GM21381 (cell line): ENCODE measurements at regions not wholly inside any gene's neighbourhood (a gene's known extent, or its start where the extent isn't known, plus 50 kb on each side); places are given as distances from the start of the nearest gene placed in this dataset.
"Not testable (repeated sequence)": the region's sequence is repeated elsewhere in the genome, so short reads cannot be mapped to it uniquely, and the experiment has no call there.

Experiments used
- ATAC-seq: cut with Tn5 transposase; IDR thresholded peaks from one replicate; pipeline ENCODE4 v1.9.1; 2021; ENCODE audit warnings: mild to moderate bottlenecking, moderate library complexity; ENCODE audit not compliant: unreplicated experiment

DNA sequence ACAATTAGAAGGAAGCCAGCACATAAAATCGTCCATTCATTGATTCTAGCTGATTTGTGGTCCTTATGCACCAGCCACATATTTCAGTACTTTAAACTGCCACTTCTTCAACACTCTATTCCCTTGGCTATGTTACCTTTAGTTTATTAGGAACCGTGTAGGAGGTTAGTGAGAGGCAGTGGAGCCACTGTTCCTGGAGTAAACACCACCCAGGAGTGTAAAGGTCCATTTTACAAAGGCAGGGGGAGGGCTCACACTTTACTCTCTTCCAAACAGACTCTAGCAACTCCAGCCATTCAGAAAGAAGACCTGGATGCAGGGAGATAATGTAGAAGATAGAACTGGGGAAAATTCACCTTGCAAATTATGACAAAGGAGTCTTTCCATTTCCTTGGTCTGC, 170.2 kb upstream of the RPS23 start:
- no peak for ATAC-seq

DNA sequence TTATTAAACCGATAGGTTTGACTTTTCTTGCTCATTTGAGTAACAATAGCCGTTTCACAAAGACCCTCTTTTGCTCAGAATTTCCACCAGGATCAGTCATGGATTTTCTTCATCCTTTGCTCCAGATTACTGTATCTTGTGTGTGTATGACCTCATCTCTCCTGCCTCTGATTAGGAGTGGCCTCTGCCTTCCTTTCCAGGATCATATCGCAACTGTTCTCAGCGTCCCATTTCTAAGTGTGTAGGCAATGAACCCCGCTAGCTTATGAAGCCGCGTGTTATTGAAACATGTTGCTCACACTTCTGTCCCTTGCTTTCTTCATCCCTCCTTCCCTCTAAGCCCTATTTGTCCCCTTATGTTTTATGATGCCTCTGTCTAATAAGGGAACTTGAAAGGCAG, 169.8 kb upstream of the RPS23 start:
- ATAC-seq, result no peak

DNA sequence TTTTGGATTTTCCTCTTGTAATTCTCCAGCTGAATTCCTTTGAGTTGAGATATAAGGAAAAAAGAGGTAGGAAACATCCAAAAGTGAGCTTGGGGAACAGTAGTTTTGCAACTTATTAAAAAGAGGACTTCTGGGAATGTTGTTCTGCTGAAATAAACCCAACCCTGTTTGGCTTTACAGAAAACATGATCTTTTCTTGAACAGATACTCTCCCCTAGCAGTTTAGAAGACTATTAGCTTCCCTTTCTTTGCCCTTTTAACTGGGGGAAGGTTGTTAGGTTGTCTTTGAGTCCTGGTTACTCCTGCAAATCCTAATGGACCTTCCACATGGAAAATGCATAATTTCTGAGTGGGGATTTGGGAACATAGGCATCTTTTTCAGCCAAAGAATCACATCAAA, 168.7 kb upstream of the RPS23 start:
- no peak for ATAC-seq

DNA sequence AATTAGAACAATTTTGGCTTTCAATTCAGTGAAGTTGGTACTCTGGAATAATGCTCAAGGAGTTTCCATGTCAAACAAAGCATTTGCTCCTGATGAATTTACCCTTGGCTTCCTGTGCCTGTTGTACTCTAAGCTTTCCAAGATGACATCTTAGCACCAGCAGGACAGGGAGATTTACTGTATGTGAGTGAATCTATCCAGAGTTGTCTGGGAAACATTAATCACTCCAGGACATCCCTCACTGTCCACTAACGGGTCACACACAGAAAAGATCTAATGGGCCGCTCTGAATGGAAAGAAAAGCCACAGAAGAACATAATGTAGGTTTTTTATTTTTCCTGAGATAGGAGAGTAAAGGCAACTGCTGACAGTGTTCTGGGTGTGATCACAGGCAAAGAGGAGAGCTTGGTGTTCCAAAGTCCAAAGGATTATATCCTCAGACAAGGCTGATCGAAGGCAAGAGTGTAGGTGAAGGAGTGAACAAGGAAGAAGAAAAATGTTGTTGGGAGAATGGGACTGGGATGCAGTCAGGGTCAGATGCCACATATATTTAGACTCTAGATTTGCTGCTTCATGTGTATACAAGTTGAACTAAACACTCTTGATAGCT, 167.7 kb upstream of the RPS23 start:
- ATAC-seq, result no peak

DNA sequence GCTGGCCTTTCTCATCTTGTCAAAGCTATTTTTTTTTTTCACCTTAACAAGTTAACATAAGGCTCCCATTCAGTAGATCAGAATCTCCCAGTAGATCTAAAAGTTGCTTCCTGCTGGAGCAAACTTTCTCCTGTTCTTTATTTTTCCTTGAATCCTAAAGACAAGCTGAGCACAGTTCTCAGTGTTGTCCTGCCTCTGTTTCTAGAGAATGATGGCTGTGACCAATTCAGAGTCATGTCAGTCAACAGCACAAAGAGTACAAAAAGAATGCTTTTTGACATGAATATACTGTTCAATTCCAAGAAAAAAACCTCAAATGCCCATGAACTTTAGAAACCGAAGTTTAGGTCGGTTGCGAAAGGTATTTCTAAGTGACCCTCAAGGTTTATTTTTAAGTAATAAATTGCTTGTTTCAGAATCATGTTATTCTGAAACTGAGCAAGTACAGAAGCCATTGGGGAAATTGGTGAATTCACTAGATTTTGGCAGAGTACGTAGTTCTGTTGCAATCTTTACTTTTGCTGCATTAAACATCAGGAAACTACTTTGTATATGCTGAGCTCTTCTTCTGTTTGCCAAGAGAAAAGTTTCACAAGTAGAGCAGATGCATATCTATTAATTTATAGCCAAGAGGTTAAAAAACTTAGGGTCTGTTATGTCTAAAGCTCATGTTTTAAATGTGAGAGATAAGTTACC, 161.7 kb upstream of the RPS23 start:
- ATAC-seq, result no peak

DNA sequence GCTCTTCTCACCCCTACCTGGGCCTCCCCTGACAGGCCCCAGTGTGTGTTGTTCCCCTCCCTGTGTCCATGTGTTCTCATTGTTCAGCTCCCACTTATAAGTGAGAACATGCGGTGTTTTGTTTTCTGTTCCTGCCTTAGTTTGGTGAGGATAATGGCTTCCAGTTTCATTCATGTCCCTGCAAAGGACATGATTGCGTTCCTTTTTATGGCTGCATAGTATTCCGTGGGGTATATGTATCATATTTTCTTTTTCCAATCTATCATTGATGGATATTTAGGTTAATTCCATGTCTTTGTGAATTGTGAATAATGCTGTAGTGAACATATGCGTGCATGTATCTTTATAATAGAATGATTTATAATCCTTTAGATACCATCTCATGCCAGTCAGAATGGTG, 159.4 kb upstream of the RPS23 start:
- not testable (repeated sequence) for ATAC-seq

DNA sequence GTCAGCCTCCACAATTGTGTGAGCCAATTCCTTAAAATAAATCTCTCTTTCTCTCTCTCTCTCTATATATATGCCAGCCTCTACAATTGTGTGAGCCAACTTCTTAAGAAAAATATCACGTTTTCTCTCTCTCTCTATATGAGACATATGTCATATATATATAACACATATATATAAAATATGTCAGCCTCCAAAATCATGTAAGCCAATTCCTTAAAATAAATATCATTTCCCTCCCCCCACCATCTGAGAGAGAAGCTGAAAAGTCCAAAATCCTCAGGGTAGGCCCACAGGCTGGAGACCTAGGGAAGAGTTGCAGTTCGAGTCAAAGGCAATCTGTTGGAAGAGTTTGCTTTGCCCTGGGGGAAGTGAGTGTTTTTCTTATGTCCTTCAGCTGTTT, 158.1 kb upstream of the RPS23 start:
- no peak for ATAC-seq

DNA sequence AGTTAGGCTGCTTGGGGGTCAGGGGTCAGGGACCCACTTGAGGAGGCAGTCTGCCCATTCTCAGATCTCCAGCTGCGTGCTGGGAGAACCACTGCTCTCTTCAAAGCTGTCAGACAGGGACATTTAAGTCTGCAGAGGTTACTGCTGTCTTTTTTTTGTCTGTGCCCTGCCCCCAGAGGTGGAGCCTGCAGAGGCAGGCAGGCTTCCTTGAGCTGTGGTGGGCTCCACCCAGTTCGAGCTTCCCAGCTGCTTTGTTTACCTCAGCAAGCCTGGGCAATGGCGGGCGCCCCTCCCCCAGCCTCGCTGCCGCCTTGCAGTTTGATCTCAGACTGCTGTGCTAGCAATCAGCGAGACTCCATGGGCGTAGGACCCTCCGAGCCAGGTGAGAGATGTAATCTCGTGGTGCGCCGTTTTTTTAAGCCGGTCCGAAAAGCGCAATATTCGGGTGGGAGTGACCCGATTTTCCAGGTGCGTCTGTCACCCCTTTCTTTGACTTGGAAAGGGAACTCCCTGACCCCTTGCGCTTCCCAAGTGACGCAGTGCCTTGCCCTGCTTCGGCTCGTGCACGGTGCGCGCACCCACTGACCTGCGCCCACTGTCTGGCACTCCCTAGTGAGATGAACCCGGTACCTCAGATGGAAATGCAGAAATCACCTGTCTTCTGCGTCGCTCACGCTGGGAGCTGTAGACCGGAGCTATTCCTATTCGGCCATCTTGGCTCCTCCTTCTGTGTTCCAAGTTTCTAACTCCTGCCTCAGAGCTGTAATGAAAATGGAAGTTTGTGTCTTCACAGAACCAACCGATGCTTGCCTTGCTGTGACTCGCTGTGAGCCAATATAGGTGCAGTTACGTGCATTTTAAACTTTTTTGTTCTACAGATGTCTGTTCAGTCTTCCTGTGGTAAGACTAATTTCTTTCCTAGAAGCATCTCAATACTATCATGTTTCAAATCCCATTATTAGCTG, 156.8 kb upstream of the RPS23 start:
- ATAC-seq, result not testable (repeated sequence)

DNA sequence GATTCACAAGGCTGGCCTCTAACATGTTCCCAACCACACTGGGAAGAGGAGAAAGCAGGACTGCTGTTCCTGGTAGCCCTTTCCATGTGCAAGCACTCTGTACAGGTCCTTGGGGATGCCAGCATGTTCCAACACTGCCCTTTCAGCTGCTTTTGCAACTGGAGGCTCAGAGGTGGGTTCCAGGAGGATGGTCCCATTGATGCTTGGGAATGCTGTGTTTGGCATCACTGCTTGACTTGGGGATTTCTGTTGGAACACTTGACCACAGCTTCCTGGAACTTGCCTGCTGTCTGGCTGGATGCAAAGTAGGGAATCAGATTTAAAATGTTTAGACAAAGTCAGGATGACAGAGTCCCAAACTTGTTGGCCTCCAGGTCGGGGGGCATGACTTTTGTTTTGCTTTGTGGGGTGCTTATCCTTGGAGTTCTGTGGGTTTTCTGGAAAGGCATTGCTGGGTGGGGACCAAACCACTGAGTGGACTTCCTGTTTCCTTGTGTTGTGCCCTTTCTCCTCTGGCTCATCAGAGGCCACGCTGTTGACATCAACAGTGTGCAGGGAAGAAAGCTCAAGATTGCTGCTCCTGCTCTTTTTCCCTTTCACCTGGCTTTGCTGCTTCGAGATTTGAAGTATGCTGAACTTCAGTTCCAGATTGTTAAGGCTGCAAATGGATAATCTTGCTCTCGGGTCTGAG, 148.5 kb upstream of the RPS23 start:
- ATAC-seq, result no peak

DNA sequence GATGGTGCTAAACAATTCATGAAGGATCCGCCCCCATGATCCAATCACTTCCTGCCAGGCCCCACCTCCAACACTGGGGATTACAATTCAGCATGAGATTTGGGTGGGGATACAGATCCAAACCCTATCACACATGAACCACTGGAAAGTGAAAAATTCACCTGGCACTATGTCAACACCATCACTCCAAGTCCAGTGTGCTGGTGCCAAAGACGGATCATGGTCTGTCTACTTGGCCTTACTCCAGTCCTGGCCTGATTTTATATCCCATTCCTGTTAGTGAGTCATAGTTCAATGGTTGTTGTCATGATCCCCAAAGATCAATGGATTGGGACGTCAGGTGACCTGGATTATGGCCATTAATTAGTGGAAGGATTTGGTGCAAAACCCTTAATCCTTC, 147.4 kb upstream of the RPS23 start:
- ATAC-seq, result no peak

DNA sequence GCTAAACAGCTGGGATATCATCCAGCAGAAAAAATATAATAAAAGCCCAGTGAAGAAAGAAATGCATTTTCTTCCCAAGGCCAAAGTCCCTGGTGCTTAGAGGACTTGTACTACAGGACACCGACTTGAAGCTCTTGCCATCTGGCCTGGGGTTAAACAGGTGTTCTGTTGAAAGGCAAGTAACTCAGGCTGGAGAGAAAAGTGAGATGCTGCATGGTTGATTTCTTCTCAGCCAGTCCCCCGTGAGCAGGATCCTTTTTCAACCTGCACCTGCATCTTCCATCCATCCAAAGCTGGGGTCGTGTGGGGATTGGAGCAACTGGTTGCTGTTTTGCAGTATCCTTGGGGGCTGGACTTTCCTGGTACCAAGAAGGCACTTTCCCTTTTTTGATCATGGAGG, 146.1 kb upstream of the RPS23 start:
- ATAC-seq, result no peak

DNA sequence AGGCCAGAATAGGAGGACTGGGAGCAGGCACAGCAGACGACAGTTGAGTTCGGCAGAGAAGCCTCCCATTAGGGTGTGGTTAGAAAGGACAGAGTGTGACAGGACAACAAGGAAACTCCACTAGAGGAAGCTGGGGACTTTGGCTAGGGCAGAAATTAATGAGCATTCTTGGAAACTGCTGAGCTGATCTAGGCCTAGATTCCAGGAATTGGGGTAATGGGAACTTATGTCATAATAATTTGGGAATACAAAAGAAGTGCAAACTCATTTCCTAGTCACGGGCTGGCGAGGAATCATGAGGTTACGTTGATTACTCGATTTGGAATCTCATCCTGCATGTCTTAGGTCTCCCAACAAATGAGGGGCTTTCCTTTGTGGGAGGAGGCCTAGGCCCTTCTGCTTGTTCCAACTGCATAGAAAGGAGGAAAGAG, 144.6 kb upstream of the RPS23 start:
- no peak for ATAC-seq

DNA sequence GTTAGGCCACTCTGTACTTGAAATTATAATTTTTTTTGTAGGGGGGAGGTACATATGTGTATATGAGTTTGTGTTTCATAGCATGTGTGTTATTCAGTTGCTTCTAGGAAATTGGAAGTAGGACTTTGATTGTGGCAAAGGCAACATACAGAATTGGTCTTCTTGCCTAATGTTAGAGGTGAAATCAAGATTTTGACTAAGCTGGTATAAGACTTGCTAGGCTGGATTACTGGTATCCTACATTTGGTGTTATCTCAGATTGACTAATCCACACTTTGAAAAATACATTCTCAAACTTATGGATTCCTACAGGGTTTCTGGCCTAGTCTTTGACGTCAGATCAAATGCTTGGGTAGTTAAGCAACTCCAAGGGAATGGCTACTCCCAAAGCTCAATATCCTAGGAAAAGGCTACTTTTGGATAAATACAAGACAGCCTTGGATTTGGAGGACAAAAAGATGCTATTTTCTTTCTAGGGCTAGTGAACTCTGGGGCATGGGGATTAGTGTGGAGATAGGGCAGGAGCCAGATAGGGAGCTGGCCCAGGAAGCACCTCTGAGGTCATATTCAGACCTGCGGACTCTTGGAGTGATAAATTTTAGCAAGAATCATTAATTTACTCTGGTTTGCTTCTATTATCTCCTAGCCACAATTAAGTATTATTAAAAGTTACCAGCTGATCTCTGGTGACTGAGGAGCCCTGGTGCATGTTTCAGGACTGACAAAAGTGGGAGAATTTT, 144.0 kb upstream of the RPS23 start:
- no peak for ATAC-seq

DNA sequence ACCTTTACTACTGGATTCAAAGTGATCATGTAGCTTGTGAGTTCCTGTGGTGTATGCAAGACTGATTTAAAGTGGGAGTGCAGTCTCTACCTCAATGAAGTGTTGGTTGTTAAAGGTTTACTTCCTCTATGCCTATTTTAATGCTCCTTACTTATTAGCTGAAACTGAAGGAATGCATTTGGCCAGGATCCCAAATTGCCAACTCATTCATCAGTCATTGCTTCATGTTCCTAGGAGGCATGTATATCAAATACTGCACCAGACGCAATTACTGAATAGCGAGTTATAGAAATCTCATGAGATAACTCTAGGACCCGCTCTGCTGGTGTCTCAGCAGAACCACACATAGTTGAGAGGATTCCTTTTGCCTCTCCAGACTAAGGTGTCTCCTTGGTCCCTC, 143.0 kb upstream of the RPS23 start:
- no peak for ATAC-seq

DNA sequence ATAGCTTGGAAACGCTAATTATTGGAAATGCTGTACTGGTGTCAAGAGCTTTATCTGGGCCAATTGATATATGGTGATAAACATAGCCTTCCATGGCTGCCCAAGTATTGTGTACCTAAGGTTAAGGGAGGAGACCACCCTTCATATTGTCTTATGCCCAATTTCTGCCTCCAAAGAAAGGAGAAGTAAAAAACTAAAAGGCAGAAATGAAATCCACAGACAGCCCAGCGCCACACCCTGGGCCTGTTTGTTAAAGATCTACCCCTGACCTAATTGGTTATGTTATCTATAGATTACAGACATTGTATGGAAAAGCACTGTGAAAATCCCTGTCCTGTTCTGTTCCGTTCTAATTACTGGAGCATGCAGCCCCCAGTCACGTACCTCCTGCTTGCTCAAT, 142.4 kb upstream of the RPS23 start:
- not testable (repeated sequence) for ATAC-seq

DNA sequence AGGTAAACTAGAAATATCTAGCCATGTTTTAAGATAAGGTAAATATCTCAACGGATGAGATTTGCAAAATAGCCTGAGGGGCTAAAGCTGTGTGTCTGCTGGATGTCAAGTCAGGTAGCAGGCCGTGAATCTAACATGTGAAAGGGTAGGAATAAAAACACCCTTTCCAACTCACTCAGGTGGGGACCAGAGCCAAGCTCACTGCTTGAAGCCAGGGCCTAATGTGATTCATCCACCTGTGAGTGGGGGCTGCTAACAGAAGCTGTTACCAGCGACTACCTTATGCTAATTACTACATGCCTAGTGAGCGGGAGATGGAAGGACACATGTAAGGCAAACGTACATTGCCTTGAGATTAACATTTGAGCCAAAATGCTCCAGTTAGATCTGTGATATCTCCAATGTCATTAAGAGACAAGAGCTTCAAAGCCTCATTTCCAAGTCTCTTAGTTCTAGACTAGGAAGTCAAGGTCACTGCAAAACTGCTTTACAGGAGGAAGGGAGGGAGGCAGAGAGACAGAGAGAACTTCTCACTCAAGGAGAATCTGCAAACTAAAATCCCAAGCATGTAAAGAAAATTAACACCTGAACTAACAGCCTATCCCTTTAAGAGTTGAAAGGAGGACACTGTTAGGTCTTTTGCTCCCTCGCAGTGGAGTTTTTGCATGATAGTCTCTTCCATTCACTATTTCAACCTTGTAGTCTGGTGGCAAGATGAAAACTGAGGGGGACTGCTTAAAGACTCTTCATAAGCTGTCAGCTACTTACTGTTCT, 141.6 kb upstream of the RPS23 start:
- no peak for ATAC-seq

DNA sequence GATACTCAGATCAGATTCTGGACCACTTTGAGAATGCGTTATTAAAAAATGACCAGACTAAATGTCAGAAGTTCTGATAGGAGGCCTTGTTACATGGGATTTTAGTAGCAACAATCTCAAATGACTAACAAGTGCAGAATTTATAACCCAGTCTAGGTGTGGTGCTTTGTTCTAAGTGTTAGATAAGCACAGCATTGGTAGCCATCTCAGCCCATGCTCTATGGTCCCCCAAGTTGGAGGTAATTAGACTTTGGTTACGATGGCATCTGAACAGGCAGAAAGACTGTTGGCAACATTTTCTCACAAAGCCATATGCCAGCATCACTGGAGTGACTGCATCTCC, 140.4 kb upstream of the RPS23 start:
- no peak for ATAC-seq

DNA sequence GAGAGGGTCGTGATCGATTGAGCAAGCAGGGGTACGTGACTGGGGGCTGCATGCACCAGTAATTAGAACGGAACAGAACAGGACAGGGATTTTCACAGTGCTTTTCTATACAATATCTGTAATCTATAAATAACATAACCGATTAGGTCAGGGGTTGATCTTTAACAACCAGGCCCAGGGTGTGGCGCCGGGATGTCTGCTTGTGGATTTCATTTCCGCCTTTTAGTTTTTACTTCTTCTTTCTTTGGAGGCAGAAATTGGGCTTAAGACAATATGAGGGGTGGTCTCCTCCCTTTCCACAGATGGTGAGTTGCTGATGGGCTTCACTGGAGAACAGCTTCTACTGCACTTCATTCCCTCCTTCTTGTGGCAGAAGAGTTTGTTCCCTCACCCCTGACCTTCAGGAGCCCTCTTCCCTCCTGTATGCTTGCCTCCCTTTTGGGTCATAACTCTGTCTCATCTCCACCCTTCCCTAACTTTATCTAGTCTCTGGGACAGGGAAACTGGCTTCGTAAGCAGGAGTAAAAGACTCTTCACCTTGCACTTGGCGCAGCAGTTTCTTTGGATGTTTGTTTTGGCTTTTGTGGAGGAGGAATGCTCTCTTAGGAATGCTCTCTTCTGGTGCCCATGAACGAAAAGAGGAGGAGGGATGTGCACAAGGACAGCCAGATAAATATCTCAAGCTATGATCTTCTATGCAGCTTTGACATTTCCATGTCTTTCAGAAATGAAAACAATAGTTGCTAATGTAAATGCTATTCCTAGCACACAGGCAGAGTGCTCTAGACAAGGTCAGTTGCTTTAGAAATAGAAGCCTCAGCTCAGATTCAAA, 139.8 kb upstream of the RPS23 start:
- ATAC-seq, result no peak

DNA sequence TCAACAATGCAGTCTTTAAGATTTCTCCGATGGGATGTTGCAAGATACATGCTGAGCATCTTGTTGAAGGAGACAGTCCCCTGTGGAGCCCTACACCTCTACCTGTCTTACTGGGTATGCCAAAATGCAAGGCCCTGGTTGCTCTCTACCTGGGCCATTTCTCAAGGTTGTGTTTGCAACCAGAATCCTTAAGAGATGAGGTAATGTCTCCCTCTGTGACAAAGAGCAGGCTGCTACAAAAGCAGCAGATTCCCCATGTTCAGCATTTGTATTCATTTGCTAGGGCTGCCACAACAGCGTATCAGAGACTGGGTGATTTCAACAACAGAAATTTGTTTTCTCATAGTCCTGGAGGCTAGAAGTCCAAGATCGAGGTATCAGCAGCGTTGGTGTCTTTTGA, 138.4 kb upstream of the RPS23 start:
- ATAC-seq, result no peak
